IMR-90 (cell line): ENCODE measurements at regions not wholly inside any gene's neighbourhood (a gene's known extent, or its start where the extent isn't known, plus 50 kb on each side); places are given as distances from the start of the nearest gene placed in this dataset.

Experiments
- ATAC-seq: fragments of 200-7000 bp; cut with Tn5 transposase; 2 replicates; pipeline ENCODE4 v1.9.1; 2020; ENCODE audit warnings: low read depth, mild to moderate bottlenecking, moderate library complexity
- BruUV-seq: library from RNA; stranded (reverse); fragments of 400-500 nt; replicated peaks from 2 replicates; lab custom pipeline; 2021; lab: Mats Ljungman, UMichigan
- CTCF ChIA-PET: fragments of 300-600 bp; formaldehyde crosslinking; extraction: SDS; loops from one replicate; lab custom pipeline; 2021; ENCODE audit warnings: antibody characterized with exemption; lab: Yijun Ruan, JAX
- POLR2A ChIA-PET: fragments of 300-600 bp; sonication (Branson Sonifier 250); formaldehyde crosslinking; loops from one replicate; lab custom pipeline; 2022; ENCODE audit warnings: antibody characterized with exemption; ENCODE audit not compliant: unreplicated experiment; lab: Charles Lee
- DNase-seq: peaks from one replicate; pipeline ENCODE4 v3.0.0; 2013
- H2AFZ ChIP-seq: replicated peaks from 2 replicates; pipeline ENCODE3; 2013; ENCODE audit warnings: low read length, mild to moderate bottlenecking; ENCODE audit not compliant: poor library complexity
- H2AK5ac ChIP-seq: 2 replicates; pipeline ENCODE4 v1.6.1; 2013; ENCODE audit warnings: low read depth, low read length, inconsistent platforms
- H2AK9ac ChIP-seq: replicated peaks from 2 replicates; pipeline ENCODE3; 2013; ENCODE audit warnings: mild to moderate bottlenecking, low read depth, low read length, moderate library complexity; ENCODE audit not compliant: poor library complexity
- H2BK120ac ChIP-seq: 2 replicates; pipeline ENCODE4 v1.6.1; 2013; ENCODE audit warnings: low read depth, low read length, inconsistent platforms
- H2BK15ac ChIP-seq: 3 replicates; pipeline ENCODE4 v1.6.1; 2013; ENCODE audit warnings: low read depth, low read length, inconsistent platforms
- H2BK20ac ChIP-seq: 2 replicates; pipeline ENCODE4 v1.6.1; 2013; ENCODE audit warnings: low read depth, mild to moderate bottlenecking, inconsistent platforms, low read length, moderate library complexity
- H2BK5ac ChIP-seq: 2 replicates; pipeline ENCODE4 v1.6.1; 2013; ENCODE audit warnings: mild to moderate bottlenecking, low read depth, low read length, inconsistent platforms; ENCODE audit not compliant: poor library complexity, severe bottlenecking
- H3K14ac ChIP-seq: replicated peaks from 2 replicates; pipeline ENCODE4 v1.6.1; 2013; ENCODE audit warnings: low read depth, low read length, inconsistent platforms
- H3K18ac ChIP-seq: 2 replicates; pipeline ENCODE4 v1.6.1; 2013; ENCODE audit warnings: low read depth, low read length, control low read depth
- H3K23ac ChIP-seq: 2 replicates; pipeline ENCODE4 v1.6.1; 2013; ENCODE audit warnings: low read depth, low read length, inconsistent platforms
- H3K27ac ChIP-seq: 2 replicates; pipeline ENCODE4 v1.5.1; 2013; ENCODE audit warnings: mild to moderate bottlenecking, control low read depth, low read length; ENCODE audit not compliant: insufficient read depth
- H3K27me3 ChIP-seq: 2 replicates; pipeline ENCODE4 v1.6.1; 2013; ENCODE audit warnings: low read length; ENCODE audit not compliant: control insufficient read depth, insufficient read depth
- H3K36me3 ChIP-seq: 2 replicates; pipeline ENCODE4 v1.6.1; 2013; ENCODE audit warnings: low read length, mixed read lengths; ENCODE audit not compliant: control insufficient read depth, insufficient read depth
- H3K4ac ChIP-seq: 2 replicates; pipeline ENCODE4 v1.6.1; 2013; ENCODE audit warnings: low read depth, low read length, inconsistent platforms
- H3K4me1 ChIP-seq: 2 replicates; pipeline ENCODE4 v1.6.1; 2013; ENCODE audit warnings: low read length, mixed read lengths; ENCODE audit not compliant: control insufficient read depth, insufficient read depth
- H3K4me2 ChIP-seq: 2 replicates; pipeline ENCODE4 v1.6.1; 2013; ENCODE audit warnings: low read depth, mild to moderate bottlenecking, control low read depth, low read length, moderate library complexity
- H3K4me3 ChIP-seq: 2 replicates; pipeline ENCODE4 v1.5.1; 2013; ENCODE audit warnings: low read depth, mild to moderate bottlenecking, control low read depth, low read length, moderate library complexity; ENCODE audit not compliant: insufficient read depth
- H3K56ac ChIP-seq: 2 replicates; pipeline ENCODE4 v1.6.1; 2013; ENCODE audit warnings: low read length, inconsistent platforms; ENCODE audit not compliant: insufficient read depth; ENCODE audit errors: extremely low read depth
- H3K79me1 ChIP-seq, 2 experiments: 2 replicates each; pipeline ENCODE4 v1.6.1; 2013; ENCODE audit warnings: low read length in 2 of 2, inconsistent platforms in 1 of 2, low read depth in 1 of 2
- H3K9ac ChIP-seq: 2 replicates; pipeline ENCODE4 v1.6.1; 2013; ENCODE audit warnings: low read depth, low read length, control low read depth
- H3K9me1 ChIP-seq: 2 replicates; pipeline ENCODE4 v1.6.1; 2013; ENCODE audit warnings: low read length, inconsistent platforms; ENCODE audit not compliant: insufficient read depth
- H3K9me3 ChIP-seq: 2 replicates; pipeline ENCODE4 v1.6.1; 2013; ENCODE audit warnings: low read length; ENCODE audit not compliant: control insufficient read depth, insufficient read depth
- H4K20me1 ChIP-seq: 2 replicates; pipeline ENCODE4 v1.6.1; 2013; ENCODE audit warnings: low read length, inconsistent platforms; ENCODE audit not compliant: insufficient read depth
- H4K5ac ChIP-seq: 2 replicates; pipeline ENCODE4 v1.6.1; 2013; ENCODE audit warnings: mild to moderate bottlenecking, low read depth, low read length, control low read depth
- H4K8ac ChIP-seq, 2 experiments: 2 replicates each; pipeline ENCODE4 v1.6.1; 2013; ENCODE audit warnings: low read depth in 2 of 2, low read length in 2 of 2, control low read depth in 1 of 2, inconsistent platforms in 1 of 2
- H4K91ac ChIP-seq: 2 replicates; pipeline ENCODE4 v1.6.1; 2013; ENCODE audit warnings: low read depth, low read length, inconsistent platforms; ENCODE audit not compliant: insufficient read depth
- BHLHE40 ChIP-seq: fragments of 150-350 bp; IDR thresholded peaks from 2 replicates; pipeline ENCODE4 v1.6.1; 2016; ENCODE audit warnings: mild to moderate bottlenecking, low read depth, low read length
- CEBPB ChIP-seq: IDR thresholded peaks from 2 replicates; pipeline ENCODE4 v1.6.1; 2012; ENCODE audit warnings: low read depth, low read length, improper control_type of control experiment
- CHD1 ChIP-seq: IDR thresholded peaks from 2 replicates; pipeline ENCODE4 v1.6.1; 2012; ENCODE audit warnings: low read depth, low read length, improper control_type of control experiment
- FOS ChIP-seq: fragments of 150-350 bp; IDR thresholded peaks from 2 replicates; pipeline ENCODE4 v1.6.1; 2016; ENCODE audit warnings: low read depth, low read length
- MAFK ChIP-seq: IDR thresholded peaks from 2 replicates; pipeline ENCODE4 v1.6.1; 2012; ENCODE audit warnings: low read depth, low read length, improper control_type of control experiment
- MAZ ChIP-seq: IDR thresholded peaks from 2 replicates; pipeline ENCODE4 v1.6.1; 2012; ENCODE audit warnings: low read depth, mild to moderate bottlenecking, low read length, improper control_type of control experiment, moderate library complexity, borderline replicate concordance
- MXI1 ChIP-seq: IDR thresholded peaks from 2 replicates; pipeline ENCODE4 v1.6.1; 2012; ENCODE audit warnings: low read depth, mild to moderate bottlenecking, low read length, moderate library complexity, borderline replicate concordance
- NFE2L2 ChIP-seq: fragments of 150-350 bp; IDR thresholded peaks from 2 replicates; pipeline ENCODE4 v1.6.1; 2016; ENCODE audit warnings: low read depth, mild to moderate bottlenecking, low read length
- POLR2A ChIP-seq: IDR thresholded peaks from 2 replicates; pipeline ENCODE4 v1.6.1; 2012; ENCODE audit warnings: mild to moderate bottlenecking, low read depth, low read length
- RAD21 ChIP-seq: IDR thresholded peaks from 2 replicates; pipeline ENCODE4 v1.6.1; 2012; ENCODE audit warnings: low read length, improper control_type of control experiment
- RCOR1 ChIP-seq: IDR thresholded peaks from 2 replicates; pipeline ENCODE4 v1.6.1; 2012; ENCODE audit warnings: mild to moderate bottlenecking, low read length, improper control_type of control experiment; ENCODE audit not compliant: insufficient replicate concordance
- RFX5 ChIP-seq: IDR thresholded peaks from 2 replicates; pipeline ENCODE4 v1.8.0; 2012; ENCODE audit warnings: low read depth, mild to moderate bottlenecking, low read length, moderate library complexity
- SMC3 ChIP-seq: fragments of 150-350 bp; IDR thresholded peaks from 2 replicates; pipeline ENCODE4 v1.6.1; 2016; ENCODE audit warnings: low read depth, mild to moderate bottlenecking, antibody characterized with exemption, low read length, moderate library complexity
- dilution Hi-C: fragments of 300-500 bp; cut with HindIII; formaldehyde crosslinking; loops from one replicate; pipeline ENCODE4 v1.14.3; 2018; ENCODE audit warnings: low sequenced_read_pairs; ENCODE audit not compliant: unreplicated experiment
- in situ Hi-C: fragments of 300-500 bp; cut with MboI; formaldehyde crosslinking; loops from 3 replicates; pipeline ENCODE4 v1.14.3; 2019; ENCODE audit warnings: low sequenced_read_pairs, inconsistent platforms, mixed read lengths
- intact Hi-C: fragments of 100-400 bp; cut with micrococcal nuclease; formaldehyde crosslinking; loops from 2 replicates; pipeline ENCODE4 v1.10.0; 2022
- TF ChIP-seq, protein P1 (sequence below): fragments of 150-350 bp; IDR thresholded peaks from 2 replicates; pipeline ENCODE4 v1.6.1; 2016; ENCODE audit warnings: low read depth, mild to moderate bottlenecking, low read length, moderate library complexity, borderline replicate concordance
- TF ChIP-seq, protein P2 (sequence below): fragments of 150-350 bp; IDR thresholded peaks from 2 replicates; pipeline ENCODE4 v1.6.1; 2017; ENCODE audit warnings: mild to moderate bottlenecking, antibody characterized with exemption, low read length, low read depth
- TF ChIP-seq, protein P3 (sequence below): conservative IDR thresholded peaks from 2 replicates; pipeline ENCODE4 v1.5.1; 2012; ENCODE audit warnings: mild to moderate bottlenecking, low read depth, low read length, improper control_type of control experiment

DNA sequence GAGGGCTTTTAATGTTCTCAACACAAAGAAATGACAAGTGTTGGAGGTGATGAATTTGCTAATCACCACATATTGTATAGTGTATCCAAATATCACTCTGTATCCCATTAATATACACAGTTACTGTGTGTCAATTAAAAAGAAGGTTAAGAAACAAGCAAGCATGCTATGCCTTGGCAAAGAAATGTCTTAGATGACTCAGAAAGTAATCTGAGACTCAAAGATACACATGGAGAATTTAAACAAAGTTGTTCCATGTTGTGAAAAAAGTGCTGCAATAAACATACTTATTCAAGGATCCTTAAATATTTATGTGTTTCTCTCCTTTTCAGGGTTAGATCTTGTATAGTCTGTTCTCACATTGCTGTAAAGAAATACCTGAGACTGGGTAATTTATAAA, 300.9 kb downstream of the DHX35 start:
- no peaks in the 10 kb centered on the region for H3K4me1 ChIP-seq
- no peaks in the 10 kb centered on the region for H3K36me3 ChIP-seq
- no peaks in the 10 kb centered on the region for H3K9me3 ChIP-seq
- H4K20me1 ChIP-seq = no peaks in the 10 kb centered on the region
- no peak overlapping the region for H3K9ac ChIP-seq
- no peak overlapping the region for H2BK120ac ChIP-seq
- H3K4ac ChIP-seq = no peak overlapping the region
- CTCF ChIA-PET = no interaction called here
- H3K4me2 ChIP-seq = no peak overlapping the region
- no peak overlapping the region for H3K14ac ChIP-seq
- H2BK20ac ChIP-seq = no peak overlapping the region
- no peak overlapping the region for H3K56ac ChIP-seq
- no peak overlapping the region for H2AK9ac ChIP-seq
- no peaks in the 10 kb centered on the region for H3K79me1 ChIP-seq
- no peaks in the 10 kb centered on the region for H3K9me1 ChIP-seq
- no peak overlapping the region for H3K4me3 ChIP-seq
- no peak overlapping the region for H2AFZ ChIP-seq
- POLR2A ChIA-PET = no interaction called here
- H3K27ac ChIP-seq = no peak overlapping the region
- H3K27me3 ChIP-seq = no peaks in the 10 kb centered on the region
- H2AK5ac ChIP-seq = no peak overlapping the region
- no TSS peak for BruUV-seq
- TF ChIP-seq RAD21 (no peak), POLR2A (no peak), FOS (no peak), RFX5 (no peak), MAFK (no peak), SMC3 (no peak), MAZ (no peak), CHD1 (no peak), NFE2L2 (no peak), MXI1 (no peak), RCOR1 (no peak), CEBPB (no peak), BHLHE40 (no peak)
- TF ChIP-seq, protein P1, sequence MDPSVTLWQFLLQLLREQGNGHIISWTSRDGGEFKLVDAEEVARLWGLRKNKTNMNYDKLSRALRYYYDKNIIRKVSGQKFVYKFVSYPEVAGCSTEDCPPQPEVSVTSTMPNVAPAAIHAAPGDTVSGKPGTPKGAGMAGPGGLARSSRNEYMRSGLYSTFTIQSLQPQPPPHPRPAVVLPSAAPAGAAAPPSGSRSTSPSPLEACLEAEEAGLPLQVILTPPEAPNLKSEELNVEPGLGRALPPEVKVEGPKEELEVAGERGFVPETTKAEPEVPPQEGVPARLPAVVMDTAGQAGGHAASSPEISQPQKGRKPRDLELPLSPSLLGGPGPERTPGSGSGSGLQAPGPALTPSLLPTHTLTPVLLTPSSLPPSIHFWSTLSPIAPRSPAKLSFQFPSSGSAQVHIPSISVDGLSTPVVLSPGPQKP = no peak
- TF ChIP-seq, protein P2, sequence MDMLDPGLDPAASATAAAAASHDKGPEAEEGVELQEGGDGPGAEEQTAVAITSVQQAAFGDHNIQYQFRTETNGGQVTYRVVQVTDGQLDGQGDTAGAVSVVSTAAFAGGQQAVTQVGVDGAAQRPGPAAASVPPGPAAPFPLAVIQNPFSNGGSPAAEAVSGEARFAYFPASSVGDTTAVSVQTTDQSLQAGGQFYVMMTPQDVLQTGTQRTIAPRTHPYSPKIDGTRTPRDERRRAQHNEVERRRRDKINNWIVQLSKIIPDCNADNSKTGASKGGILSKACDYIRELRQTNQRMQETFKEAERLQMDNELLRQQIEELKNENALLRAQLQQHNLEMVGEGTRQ = no peak
- TF ChIP-seq, protein P3, sequence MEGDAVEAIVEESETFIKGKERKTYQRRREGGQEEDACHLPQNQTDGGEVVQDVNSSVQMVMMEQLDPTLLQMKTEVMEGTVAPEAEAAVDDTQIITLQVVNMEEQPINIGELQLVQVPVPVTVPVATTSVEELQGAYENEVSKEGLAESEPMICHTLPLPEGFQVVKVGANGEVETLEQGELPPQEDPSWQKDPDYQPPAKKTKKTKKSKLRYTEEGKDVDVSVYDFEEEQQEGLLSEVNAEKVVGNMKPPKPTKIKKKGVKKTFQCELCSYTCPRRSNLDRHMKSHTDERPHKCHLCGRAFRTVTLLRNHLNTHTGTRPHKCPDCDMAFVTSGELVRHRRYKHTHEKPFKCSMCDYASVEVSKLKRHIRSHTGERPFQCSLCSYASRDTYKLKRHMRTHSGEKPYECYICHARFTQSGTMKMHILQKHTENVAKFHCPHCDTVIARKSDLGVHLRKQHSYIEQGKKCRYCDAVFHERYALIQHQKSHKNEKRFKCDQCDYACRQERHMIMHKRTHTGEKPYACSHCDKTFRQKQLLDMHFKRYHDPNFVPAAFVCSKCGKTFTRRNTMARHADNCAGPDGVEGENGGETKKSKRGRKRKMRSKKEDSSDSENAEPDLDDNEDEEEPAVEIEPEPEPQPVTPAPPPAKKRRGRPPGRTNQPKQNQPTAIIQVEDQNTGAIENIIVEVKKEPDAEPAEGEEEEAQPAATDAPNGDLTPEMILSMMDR = no peak
- no peak overlapping the region for H2BK5ac ChIP-seq
- dilution Hi-C loops = no loop called here
- in situ Hi-C loops = no loop called here
- peak; percentile 34 for DNase-seq
- peak; percentile 29 for ATAC-seq
- intact Hi-C loops = no loop called here
- no peak overlapping the region for H4K8ac ChIP-seq
- no peak overlapping the region for H4K5ac ChIP-seq
- H2BK15ac ChIP-seq = no peak overlapping the region
- no peak overlapping the region for H4K91ac ChIP-seq
- H3K23ac ChIP-seq = no peak overlapping the region
- H3K18ac ChIP-seq = no peak overlapping the region
